GM19395 (cell line): ENCODE measurements at regions not wholly inside any gene's neighbourhood (a gene's known extent, or its start where the extent isn't known, plus 50 kb on each side); places are given as distances from the start of the nearest gene placed in this dataset.

ENCODE experiments used
- ATAC-seq: cut with Tn5 transposase; IDR thresholded peaks from one replicate; pipeline ENCODE4 v1.9.1; 2021; ENCODE audit warnings: mild to moderate bottlenecking, moderate library complexity; ENCODE audit not compliant: unreplicated experiment

GRCh38 chr18:78724214-78724914, 255.3 kb upstream of the SALL3 start:
- no peak for ATAC-seq

GRCh38 chr18:78725426-78725825, 254.2 kb upstream of the SALL3 start:
- no peak for ATAC-seq

GRCh38 chr18:78726326-78727056, 253.1 kb upstream of the SALL3 start:
- no peak for ATAC-seq

GRCh38 chr18:78727057-78727739, 252.4 kb upstream of the SALL3 start:
- ATAC-seq, result no peak

GRCh38 chr18:78727877-78728783, 251.5 kb upstream of the SALL3 start:
- ATAC-seq, result no peak

GRCh38 chr18:78728784-78729467, 250.7 kb upstream of the SALL3 start:
- ATAC-seq, result no peak

GRCh38 chr18:78730546-78730945, 249.1 kb upstream of the SALL3 start:
- ATAC-seq, result no peak

GRCh38 chr18:78731016-78731397, 248.6 kb upstream of the SALL3 start:
- ATAC-seq, result no peak

- ATAC-seq, result no peak
Measured at GRCh38 chr18:78731398-78732032, 248.1 kb upstream of the SALL3 start.

GRCh38 chr18:78732273-78733210, 247.1 kb upstream of the SALL3 start:
- no peak for ATAC-seq

GRCh38 chr18:78733762-78734613, 245.6 kb upstream of the SALL3 start:
- no peak for ATAC-seq

GRCh38 chr18:78734614-78734945, 245.0 kb upstream of the SALL3 start:
- ATAC-seq, result no peak

GRCh38 chr18:78735131-78736014, 244.2 kb upstream of the SALL3 start:
- ATAC-seq, result no peak

GRCh38 chr18:78736015-78736690, 243.5 kb upstream of the SALL3 start:
- no peak for ATAC-seq

- no peak for ATAC-seq
Measured at GRCh38 chr18:78737006-78737915, 242.4 kb upstream of the SALL3 start.
